ENCODE measurements at regions not wholly inside any gene's neighbourhood (a gene's known extent, or its start where the extent isn't known, plus 50 kb on each side); places are given as distances from the start of the nearest gene placed in this dataset.

- no peak for DNase-seq (ENCODE audit: low spot score)
Measured at GRCh38 chr13:73745190-73745589, 389.0 kb downstream of the KLF12 start.

- DNase-seq (ENCODE audit: low spot score) = no peak
Measured at GRCh38 chr13:73742982-73743381, 391.2 kb downstream of the KLF12 start.

- DNase-seq (ENCODE audit: low spot score) = no peak
Measured at GRCh38 chr13:73741742-73742141, 392.5 kb downstream of the KLF12 start.

- no peak for DNase-seq (ENCODE audit: low spot score)
Measured at GRCh38 chr13:73741111-73741510, 393.1 kb downstream of the KLF12 start.

- DNase-seq (ENCODE audit: low spot score) = no peak
Measured at GRCh38 chr13:73740666-73741065, 393.5 kb downstream of the KLF12 start.

- no peak for DNase-seq (ENCODE audit: low spot score)
Measured at GRCh38 chr13:73739394-73739793, 394.8 kb downstream of the KLF12 start.

- DNase-seq (ENCODE audit: low spot score) = no peak
Measured at GRCh38 chr13:73738626-73739025, 395.6 kb downstream of the KLF12 start.

GRCh38 chr13:73737214-73737613 is 397.0 kb downstream of the KLF12 start:
- DNase-seq (ENCODE audit: low spot score) = no peak

GRCh38 chr13:73733706-73734105 is 400.5 kb downstream of the KLF12 start:
- DNase-seq (ENCODE audit: low spot score) = no peak

- no peak for DNase-seq (ENCODE audit: low spot score)
Measured at GRCh38 chr13:73732350-73732749, 401.9 kb downstream of the KLF12 start.

- no peak for DNase-seq (ENCODE audit: low spot score)
Measured at GRCh38 chr13:73731564-73731963, 402.6 kb downstream of the KLF12 start.

- no peak for DNase-seq (ENCODE audit: low spot score)
Measured at GRCh38 chr13:73730014-73730413, 404.2 kb downstream of the KLF12 start.

- no peak for DNase-seq (ENCODE audit: low spot score)
Measured at GRCh38 chr13:73729046-73729445, 405.2 kb downstream of the KLF12 start.

- peak; percentile 60 for DNase-seq (ENCODE audit: low spot score)
Measured at GRCh38 chr13:73722120-73722519, 412.1 kb downstream of the KLF12 start.

GRCh38 chr13:73721571-73721970 is 412.6 kb downstream of the KLF12 start:
- no peak for DNase-seq (ENCODE audit: low spot score)

- DNase-seq (ENCODE audit: low spot score) = no peak
Measured at GRCh38 chr13:73720216-73720840, 413.9 kb downstream of the KLF12 start.

- DNase-seq (ENCODE audit: low spot score) = no peak
Measured at GRCh38 chr13:73718246-73718645, 416.0 kb downstream of the KLF12 start.

- no peak for DNase-seq (ENCODE audit: low spot score)
Measured at GRCh38 chr13:73717632-73718031, 416.6 kb downstream of the KLF12 start.

- no peak for DNase-seq (ENCODE audit: low spot score)
Measured at GRCh38 chr13:73715911-73716510, 418.2 kb downstream of the KLF12 start.

GRCh38 chr13:73715114-73715910 is 418.9 kb downstream of the KLF12 start:
- no peak for DNase-seq (ENCODE audit: low spot score)

- DNase-seq (ENCODE audit: low spot score) = no peak
Measured at GRCh38 chr13:73714522-73714921, 419.7 kb downstream of the KLF12 start.

GRCh38 chr13:73708393-73708985 is 425.7 kb downstream of the KLF12 start:
- peak; percentile 78 for DNase-seq (ENCODE audit: low spot score)

- no peak for DNase-seq (ENCODE audit: low spot score)
Measured at GRCh38 chr13:73704587-73704986, 429.6 kb downstream of the KLF12 start.
